ENCODE measurements at regions not wholly inside any gene's neighbourhood (a gene's known extent, or its start where the extent isn't known, plus 50 kb on each side); places are given as distances from the start of the nearest gene placed in this dataset.

GRCh38 chr4:35884714-35885480, 359.4 kb downstream of the ARAP2 start:
- no peak for DNase-seq (ENCODE audit: low spot score)
- intact Hi-C loops (cut with DNase I): no loop called here

GRCh38 chr4:35897808-35898207, 346.5 kb downstream of the ARAP2 start:
- no peak for DNase-seq (ENCODE audit: low spot score)
- intact Hi-C loops (cut with DNase I): no loop called here

DNA sequence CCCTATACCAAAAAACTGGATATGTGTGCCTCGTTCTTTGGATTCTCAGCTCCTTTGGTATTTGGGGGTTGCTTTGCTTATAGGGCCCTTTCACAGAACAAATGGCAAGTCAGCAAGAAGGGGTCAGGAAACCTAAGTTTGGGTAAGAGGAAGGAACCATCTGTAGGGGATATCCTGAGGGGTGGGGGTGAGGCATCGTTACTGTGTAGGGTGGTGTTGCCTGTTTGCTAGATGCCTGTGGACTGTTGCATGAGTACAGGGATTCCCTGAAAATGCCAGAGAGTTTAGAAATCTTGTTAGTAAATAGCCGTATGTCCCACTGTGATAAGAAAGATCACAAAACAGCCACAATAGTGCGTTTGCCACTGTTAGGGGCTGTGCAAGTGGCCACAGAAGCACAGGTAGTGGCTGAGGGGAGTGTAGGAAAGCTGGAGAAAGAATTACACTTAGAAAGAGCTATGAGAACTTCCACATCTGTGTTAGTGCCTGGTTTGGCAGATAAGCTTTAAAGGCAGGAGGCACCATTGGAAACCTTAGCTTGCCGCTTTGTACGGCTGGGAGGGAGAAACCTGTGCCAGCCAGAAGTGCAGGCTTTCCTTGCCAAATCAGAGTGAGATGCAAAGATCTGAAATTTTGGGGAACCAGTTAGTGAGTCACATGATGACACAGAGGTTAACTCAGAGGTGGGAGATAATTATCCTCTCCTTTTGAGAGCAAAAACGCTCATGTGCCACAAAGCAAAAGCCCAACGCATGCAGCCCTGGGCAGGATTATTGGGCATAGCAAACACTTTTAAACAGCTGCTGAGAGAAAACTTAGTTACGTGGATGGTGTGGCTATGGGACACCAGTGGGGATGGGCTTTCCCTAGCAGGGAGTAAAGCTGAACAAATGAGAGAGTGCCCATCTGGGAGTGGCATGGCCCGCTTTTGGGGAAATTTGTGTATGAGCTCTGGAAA, 343.7 kb downstream of the ARAP2 start:
- intact Hi-C loops (cut with DNase I): no loop called here
- no peak for DNase-seq (ENCODE audit: low spot score)

DNA sequence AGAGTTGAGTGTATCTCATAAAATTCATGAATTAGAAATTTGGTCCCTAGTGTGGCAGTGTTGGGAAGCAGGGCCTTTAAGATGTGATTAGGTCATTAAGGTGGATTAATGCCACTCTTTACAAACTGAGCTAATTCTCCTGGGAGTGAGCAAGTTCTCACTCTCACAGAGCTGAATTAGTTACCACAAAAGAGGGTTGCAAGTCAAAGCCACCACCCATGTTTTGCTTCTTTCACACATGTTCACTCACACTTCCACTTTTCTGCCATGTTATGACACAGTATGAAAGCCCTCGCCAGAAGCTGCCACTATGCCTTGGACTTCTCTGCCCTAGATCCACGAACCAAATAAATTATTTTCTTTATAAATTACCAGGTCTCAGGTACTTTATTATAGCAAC, 332.1 kb downstream of the ARAP2 start:
- intact Hi-C loops (cut with DNase I): no loop called here
- no peak for DNase-seq (ENCODE audit: low spot score)

- no peak for DNase-seq (ENCODE audit: low spot score)
- intact Hi-C loops (cut with DNase I): no loop called here
Observed at GRCh38 chr4:35918491-35918977, 325.8 kb downstream of the ARAP2 start.

DNA sequence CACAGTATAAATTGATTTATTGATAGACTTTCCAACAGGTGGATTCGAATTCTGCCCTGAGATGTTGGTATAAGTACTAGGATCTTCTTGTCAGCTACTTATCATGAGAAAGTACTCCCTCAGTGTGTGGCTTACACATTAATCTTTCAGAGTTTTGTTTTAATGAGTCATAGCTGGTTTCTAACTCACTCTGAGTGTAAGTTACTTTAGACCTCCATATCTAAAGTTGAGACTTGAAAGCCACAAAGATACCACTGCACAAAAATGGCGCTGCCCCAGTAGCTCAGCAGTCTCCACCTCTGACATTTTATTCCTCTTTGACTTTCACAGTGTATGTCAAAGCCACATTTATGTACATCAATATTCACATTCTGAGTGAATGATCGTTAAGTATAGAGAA, 318.5 kb downstream of the ARAP2 start:
- no peak for DNase-seq (ENCODE audit: low spot score)
- intact Hi-C loops (cut with DNase I): no loop called here

- DNase-seq (ENCODE audit: low spot score): no peak
- intact Hi-C loops (cut with DNase I): no loop called here
Observed at GRCh38 chr4:35926788-35927187, 317.5 kb downstream of the ARAP2 start.

DNA sequence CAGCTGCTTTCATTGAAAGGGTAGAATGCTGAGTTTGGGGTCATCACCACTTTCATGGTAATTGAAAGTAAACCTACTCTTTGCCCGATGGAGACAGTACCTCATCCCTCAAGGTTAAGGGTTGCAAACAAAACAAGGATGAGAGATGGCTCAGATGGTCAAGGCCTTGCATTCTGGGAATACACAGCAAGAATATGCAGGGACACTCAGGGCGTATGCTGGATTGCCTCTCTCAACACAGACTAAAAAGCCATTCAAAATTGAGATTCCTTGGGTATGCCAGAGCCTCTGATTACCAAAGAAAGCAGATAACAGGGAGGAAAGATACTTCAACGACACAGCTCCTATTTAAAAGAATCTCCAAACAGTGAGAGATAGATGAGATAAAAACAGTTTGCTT, 310.4 kb downstream of the ARAP2 start:
- intact Hi-C loops (cut with DNase I): no loop called here
- DNase-seq (ENCODE audit: low spot score): no peak

DNA sequence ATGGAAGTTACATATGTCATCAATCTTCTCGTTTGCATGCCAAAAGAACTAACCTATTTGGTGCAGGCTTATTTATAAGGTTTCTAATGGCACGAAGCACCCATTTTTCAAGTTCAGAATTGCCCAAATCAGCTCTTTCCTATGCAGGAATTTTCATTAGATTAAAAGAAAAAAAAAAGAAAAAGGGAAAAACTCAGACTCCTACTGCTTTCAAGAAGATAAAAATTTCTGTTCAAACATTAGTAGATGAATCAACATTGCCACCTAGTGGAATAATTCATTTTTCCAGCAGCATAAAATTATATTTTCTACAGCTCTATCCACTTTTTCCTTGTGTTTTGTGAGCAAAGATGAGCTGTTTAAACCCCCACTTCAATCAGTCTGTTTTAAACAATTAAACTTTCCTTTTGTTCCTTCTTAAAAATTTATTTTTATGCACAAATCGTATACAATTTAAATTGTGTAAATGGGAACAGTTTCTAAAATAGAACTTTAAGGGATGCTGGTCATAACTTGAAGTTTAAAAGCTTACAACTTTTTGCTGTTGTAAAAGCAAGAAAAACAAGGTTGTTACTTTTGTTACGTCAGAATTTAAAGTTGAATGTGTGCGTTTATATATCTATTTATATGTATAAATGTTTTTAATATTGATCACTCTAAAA, 309.9 kb downstream of the ARAP2 start:
- no peak for DNase-seq (ENCODE audit: low spot score)
- intact Hi-C loops (cut with DNase I): no loop called here

DNA sequence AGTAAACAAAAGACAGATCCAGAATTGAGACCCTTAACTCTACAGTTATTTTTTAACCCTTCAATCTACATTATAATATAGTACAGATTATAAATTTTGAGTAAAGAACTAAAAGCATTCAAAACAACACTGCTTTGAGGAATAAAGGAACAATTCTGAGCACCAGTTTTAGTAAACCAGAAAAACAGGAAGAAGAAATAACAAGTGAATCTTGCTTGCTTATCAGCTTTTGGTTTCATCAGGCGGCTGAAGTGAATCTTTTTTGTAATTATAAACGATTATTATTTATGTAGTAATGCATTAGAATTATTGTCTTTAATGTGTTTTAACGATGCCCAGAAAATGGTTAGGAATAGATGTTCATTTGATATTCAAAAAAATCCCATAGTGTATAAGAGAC, 305.4 kb downstream of the ARAP2 start:
- intact Hi-C loops (cut with DNase I): no loop called here
- DNase-seq (ENCODE audit: low spot score): no peak

GRCh38 chr4:35939751-35940150, 304.6 kb downstream of the ARAP2 start:
- DNase-seq (ENCODE audit: low spot score): no peak
- intact Hi-C loops (cut with DNase I): no loop called here

GRCh38 chr4:35942092-35942491, 302.2 kb downstream of the ARAP2 start:
- intact Hi-C loops (cut with DNase I): no loop called here
- no peak for DNase-seq (ENCODE audit: low spot score)

DNA sequence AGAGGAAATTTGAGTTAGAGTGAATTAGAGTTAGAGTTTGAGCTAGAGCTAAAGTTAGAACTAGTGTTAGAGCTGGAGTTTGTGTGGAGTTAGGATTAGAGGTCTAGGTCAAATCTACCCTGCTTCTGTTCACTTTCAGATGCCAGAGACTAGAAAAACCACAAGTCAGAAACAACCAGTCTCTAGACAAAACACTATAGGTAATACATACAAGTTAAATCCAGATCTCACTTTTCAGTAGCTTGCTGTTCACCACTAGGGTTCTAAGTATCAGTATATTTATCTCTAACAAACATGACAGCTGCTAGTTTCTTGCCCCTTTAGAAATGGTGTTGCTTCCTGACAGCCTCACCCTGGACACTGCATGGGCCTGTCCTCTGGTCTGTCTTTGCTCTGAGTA, 300.7 kb downstream of the ARAP2 start:
- no peak for DNase-seq (ENCODE audit: low spot score)
- intact Hi-C loops (cut with DNase I): no loop called here

DNA sequence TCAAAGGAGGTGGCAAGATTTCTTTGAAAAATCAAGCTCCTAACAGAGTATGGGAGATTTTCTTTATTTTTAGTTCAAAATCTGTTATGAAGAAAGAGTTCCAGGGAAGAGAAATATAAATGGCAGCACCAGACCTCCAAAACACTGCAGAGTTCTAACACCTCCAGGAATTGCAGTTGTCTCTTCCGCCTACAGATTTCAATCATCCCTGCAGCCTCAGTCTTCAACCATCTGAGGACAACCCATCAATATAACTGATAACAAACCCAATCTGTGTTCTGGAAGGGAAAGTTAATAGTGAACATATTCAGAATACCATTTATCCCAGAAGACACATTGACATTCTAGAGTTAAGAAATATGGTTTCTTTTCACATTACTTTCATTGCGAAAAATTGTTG, 296.1 kb downstream of the ARAP2 start:
- intact Hi-C loops (cut with DNase I): no loop called here
- DNase-seq (ENCODE audit: low spot score): no peak

- no peak for DNase-seq (ENCODE audit: low spot score)
- intact Hi-C loops (cut with DNase I): no loop called here
Observed at GRCh38 chr4:35950442-35950841, 293.9 kb downstream of the ARAP2 start.

DNA sequence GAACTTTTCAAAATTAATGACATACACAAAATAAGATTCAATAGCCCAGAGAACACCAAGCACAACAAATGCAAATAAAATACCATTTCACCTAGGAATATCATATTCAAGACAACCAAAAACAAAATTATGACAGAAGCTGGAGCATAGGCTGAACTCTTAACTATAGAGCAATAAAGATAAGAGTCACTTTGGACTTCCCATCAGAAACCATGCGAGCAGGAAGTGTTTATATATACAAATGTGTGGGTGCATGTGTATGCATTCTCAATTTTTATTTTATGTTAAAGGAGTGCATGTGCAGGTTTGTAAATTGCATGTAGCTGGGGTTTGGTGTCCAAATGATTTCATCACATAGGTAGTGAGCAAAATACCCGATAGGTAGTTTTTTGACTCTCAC, 291.6 kb downstream of the ARAP2 start:
- no peak for DNase-seq (ENCODE audit: low spot score)
- intact Hi-C loops (cut with DNase I): no loop called here

DNA sequence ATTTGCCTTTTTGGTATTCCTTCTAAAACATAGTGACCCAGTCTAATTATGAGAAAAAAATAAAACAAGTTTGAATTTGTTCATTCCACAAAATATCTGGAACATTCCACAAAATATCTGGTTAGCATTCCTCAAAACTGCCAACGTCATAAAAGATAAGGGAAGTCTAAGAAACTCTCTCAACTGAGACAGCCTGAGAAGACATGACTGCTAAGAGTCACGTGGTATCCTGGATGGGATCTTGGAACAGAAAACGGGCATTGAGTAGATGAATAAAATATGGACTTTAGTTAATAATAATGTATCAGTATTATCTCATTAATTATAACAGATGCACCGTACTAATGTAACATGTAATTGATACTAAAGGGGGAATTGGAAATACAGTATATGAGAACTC, 280.9 kb downstream of the ARAP2 start:
- no peak for DNase-seq (ENCODE audit: low spot score)
- intact Hi-C loops (cut with DNase I): no loop called here

GRCh38 chr4:35963974-35964515, 280.3 kb downstream of the ARAP2 start:
- DNase-seq (ENCODE audit: low spot score): no peak
- intact Hi-C loops (cut with DNase I): no loop called here

DNA sequence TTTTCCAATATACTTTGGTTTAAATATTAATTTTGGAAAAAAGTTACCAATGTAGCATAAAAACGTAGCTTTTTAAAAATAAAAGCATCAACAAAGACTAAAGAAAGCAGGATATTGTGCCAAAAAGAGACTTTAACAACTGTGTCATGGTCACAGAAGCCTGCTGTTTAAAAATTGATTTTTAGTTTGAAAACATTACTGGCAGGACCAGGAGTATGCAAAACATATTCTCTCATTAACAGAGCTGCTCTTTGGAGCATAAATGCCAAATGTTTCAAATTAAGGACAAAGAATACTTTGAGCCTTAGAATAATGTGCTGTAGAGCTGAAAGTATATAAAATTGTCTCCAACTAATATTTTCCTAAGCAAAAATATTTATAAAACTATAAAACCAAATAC, 279.0 kb downstream of the ARAP2 start:
- no peak for DNase-seq (ENCODE audit: low spot score)

GRCh38 chr4:35966566-35966965, 277.7 kb downstream of the ARAP2 start:
- intact Hi-C loops (cut with DNase I): no loop called here
- no peak for DNase-seq (ENCODE audit: low spot score)

More for the DNA sequence above, 279.0 kb downstream of the ARAP2 start:
- intact Hi-C loops (cut with DNase I): no loop called here
